ENCODE measurements at regions not wholly inside any gene's neighbourhood (a gene's known extent, or its start where the extent isn't known, plus 50 kb on each side); places are given as distances from the start of the nearest gene placed in this dataset.

- H3K4me3 ChIP-seq (ENCODE audit: low read depth, low read length): no peak overlapping the region
- DNase-seq (ENCODE audit: low read depth): no peak
- no peak for TF ChIP-seq MYC (IDR thresholded peaks at IDR 0.05; ENCODE audit: low read depth, low read length)
- no peak for TF ChIP-seq CTCF (IDR thresholded peaks at IDR 0.05; ENCODE audit: low read depth, low read length)
- no peak for TF ChIP-seq MAX (IDR thresholded peaks at IDR 0.05; ENCODE audit: low read depth, low read length)
- no peak for TF ChIP-seq POLR2A (IDR thresholded peaks at IDR 0.05; ENCODE audit: extremely low read depth, insufficient read length)
Measured at GRCh38 chr6:131356161-131356560, 216.9 kb upstream of the ARG1 start.

GRCh38 chr6:131357501-131357900 is 215.5 kb upstream of the ARG1 start:
- TF ChIP-seq POLR2A (IDR thresholded peaks at IDR 0.05; ENCODE audit: extremely low read depth, insufficient read length) (no peak), MAX (IDR thresholded peaks at IDR 0.05; ENCODE audit: low read depth, low read length) (no peak), CTCF (IDR thresholded peaks at IDR 0.05; ENCODE audit: low read depth, low read length) (no peak), MYC (IDR thresholded peaks at IDR 0.05; ENCODE audit: low read depth, low read length) (no peak)
- DNase-seq (ENCODE audit: low read depth): no peak
- H3K4me3 ChIP-seq (ENCODE audit: low read depth, low read length): no peak overlapping the region

- TF ChIP-seq POLR2A (IDR thresholded peaks at IDR 0.05; ENCODE audit: extremely low read depth, insufficient read length) (no peak), MAX (IDR thresholded peaks at IDR 0.05; ENCODE audit: low read depth, low read length) (no peak), MYC (IDR thresholded peaks at IDR 0.05; ENCODE audit: low read depth, low read length) (no peak), CTCF (IDR thresholded peaks at IDR 0.05; ENCODE audit: low read depth, low read length) (no peak)
Measured at GRCh38 chr6:131362070-131362469, 211.0 kb upstream of the ARG1 start.

GRCh38 chr6:131362696-131363095 is 210.3 kb upstream of the ARG1 start:
- no peak overlapping the region for H3K4me3 ChIP-seq (ENCODE audit: low read depth, low read length)
- TF ChIP-seq CTCF (IDR thresholded peaks at IDR 0.05; ENCODE audit: low read depth, low read length) (no peak), MYC (IDR thresholded peaks at IDR 0.05; ENCODE audit: low read depth, low read length) (no peak), POLR2A (IDR thresholded peaks at IDR 0.05; ENCODE audit: extremely low read depth, insufficient read length) (no peak)
- no peak for DNase-seq (ENCODE audit: low read depth)

More at GRCh38 chr6:131362070-131362469, 211.0 kb upstream of the ARG1 start:
- no peak overlapping the region for H3K4me3 ChIP-seq (ENCODE audit: low read depth, low read length)
- no peak for DNase-seq (ENCODE audit: low read depth)

- TF ChIP-seq MYC (IDR thresholded peaks at IDR 0.05; ENCODE audit: low read depth, low read length) (no peak), CTCF (IDR thresholded peaks at IDR 0.05; ENCODE audit: low read depth, low read length) (no peak), POLR2A (IDR thresholded peaks at IDR 0.05; ENCODE audit: extremely low read depth, insufficient read length) (no peak), MAX (IDR thresholded peaks at IDR 0.05; ENCODE audit: low read depth, low read length) (no peak)
- H3K4me3 ChIP-seq (ENCODE audit: low read depth, low read length): no peak overlapping the region
- no peak for DNase-seq (ENCODE audit: low read depth)
Measured at GRCh38 chr6:131363947-131364834, 208.8 kb upstream of the ARG1 start.

Data from NB4 (cell line).